ENCODE measurements at regions not wholly inside any gene's neighbourhood (a gene's known extent, or its start where the extent isn't known, plus 50 kb on each side); places are given as distances from the start of the nearest gene placed in this dataset.

DNA sequence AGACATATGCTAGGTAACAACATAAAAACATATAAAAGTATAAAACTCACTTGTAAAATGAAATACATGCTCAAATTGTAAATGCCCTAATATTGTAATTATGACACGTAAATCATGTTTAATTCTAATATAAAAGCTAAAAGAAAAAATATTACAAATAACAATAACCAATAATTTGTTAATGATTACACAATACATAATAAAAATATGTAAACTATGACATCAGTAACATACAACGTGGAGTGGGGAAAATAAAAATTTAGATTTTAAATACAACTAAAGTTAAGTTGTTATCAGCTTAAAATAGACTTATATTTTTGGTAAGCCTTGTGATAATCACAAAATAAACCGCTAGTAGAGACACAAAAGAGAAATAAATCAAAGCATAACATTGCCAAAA is 376.4 kb downstream of the BRINP2 start:
- TF ChIP-seq, protein P1, sequence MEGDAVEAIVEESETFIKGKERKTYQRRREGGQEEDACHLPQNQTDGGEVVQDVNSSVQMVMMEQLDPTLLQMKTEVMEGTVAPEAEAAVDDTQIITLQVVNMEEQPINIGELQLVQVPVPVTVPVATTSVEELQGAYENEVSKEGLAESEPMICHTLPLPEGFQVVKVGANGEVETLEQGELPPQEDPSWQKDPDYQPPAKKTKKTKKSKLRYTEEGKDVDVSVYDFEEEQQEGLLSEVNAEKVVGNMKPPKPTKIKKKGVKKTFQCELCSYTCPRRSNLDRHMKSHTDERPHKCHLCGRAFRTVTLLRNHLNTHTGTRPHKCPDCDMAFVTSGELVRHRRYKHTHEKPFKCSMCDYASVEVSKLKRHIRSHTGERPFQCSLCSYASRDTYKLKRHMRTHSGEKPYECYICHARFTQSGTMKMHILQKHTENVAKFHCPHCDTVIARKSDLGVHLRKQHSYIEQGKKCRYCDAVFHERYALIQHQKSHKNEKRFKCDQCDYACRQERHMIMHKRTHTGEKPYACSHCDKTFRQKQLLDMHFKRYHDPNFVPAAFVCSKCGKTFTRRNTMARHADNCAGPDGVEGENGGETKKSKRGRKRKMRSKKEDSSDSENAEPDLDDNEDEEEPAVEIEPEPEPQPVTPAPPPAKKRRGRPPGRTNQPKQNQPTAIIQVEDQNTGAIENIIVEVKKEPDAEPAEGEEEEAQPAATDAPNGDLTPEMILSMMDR (conservative IDR thresholded peaks at IDR 0.05): no peak
- no peak for TF ChIP-seq EZH2 (IDR thresholded peaks at IDR 0.05; ENCODE audit: low read depth)

Data from PC-9 (cell line).